ENCODE measurements at regions not wholly inside any gene's neighbourhood (a gene's known extent, or its start where the extent isn't known, plus 50 kb on each side); places are given as distances from the start of the nearest gene placed in this dataset.

GRCh38 chr3:30199855-30200254 lies 406.5 kb upstream of the TGFBR2 start:
- Histone ChIP-seq H3K4me1 (ENCODE audit: insufficient read depth) (no peaks in the 10 kb centered on the region), H3K27me3 (ENCODE audit: insufficient read depth) (no peaks in the 10 kb centered on the region), H3K9me2 (ENCODE audit: insufficient read depth) (no peaks in the 10 kb centered on the region), H3K79me2 (replicated peaks; ENCODE audit: insufficient read depth) (no peaks in the 10 kb centered on the region), H3K4me3 (no peak overlapping the region), H2AFZ (no peak overlapping the region), H3K27ac (ENCODE audit: low read depth) (no peak overlapping the region), H4K20me1 (replicated peaks; ENCODE audit: insufficient read depth) (no peaks in the 10 kb centered on the region), H3F3A (replicated peaks; ENCODE audit: low read depth) (no peaks in the 10 kb centered on the region), H3K4me2 (no peak overlapping the region), H3K36me3 (ENCODE audit: insufficient read depth) (no peaks in the 10 kb centered on the region)
- H3K4me1 Mint-ChIP-seq, result peaks cover 6% of the 10 kb centered on the region
- TF ChIP-seq EZH2phosphoT487 (IDR thresholded peaks at IDR 0.05; ENCODE audit: unreplicated experiment), result no peak
- TF ChIP-seq STAT1 (IDR thresholded peaks at IDR 0.05; ENCODE audit: unreplicated experiment), result no peak
- TF ChIP-seq CTCF (conservative IDR thresholded peaks at IDR 0.05; ENCODE audit: low read depth in 2 of 2), result no peak
- TF ChIP-seq CREB1 (CRISPR knock-in tag; IDR thresholded peaks at IDR 0.05; ENCODE audit: low read depth), result no peak
- no peak for TF ChIP-seq ZNF462 (CRISPR knock-in tag; IDR thresholded peaks at IDR 0.05)
- TF ChIP-seq REST (IDR thresholded peaks at IDR 0.05; ENCODE audit: unreplicated experiment), result no peak
- TF ChIP-seq ETS1 (IDR thresholded peaks at IDR 0.05), result no peak
- no peak for TF ChIP-seq NANOG (IDR thresholded peaks at IDR 0.05; ENCODE audit: borderline replicate concordance)
- TF ChIP-seq POLR2AphosphoS5 (IDR thresholded peaks at IDR 0.05; ENCODE audit: low read depth), result no peak
- TF ChIP-seq ZNF331 (CRISPR knock-in tag; IDR thresholded peaks at IDR 0.05; ENCODE audit: low read depth), result no peak
- TF ChIP-seq JUNB (IDR thresholded peaks at IDR 0.05; ENCODE audit: unreplicated experiment), result no peak
- TF ChIP-seq EZH2 (IDR thresholded peaks at IDR 0.05; ENCODE audit: low read depth, unreplicated experiment), result no peak
- no peak for TF ChIP-seq ZNF114 (CRISPR knock-in tag; IDR thresholded peaks at IDR 0.05)
- DNase-seq (ENCODE audit: low spot score), result no peak
- H3K4me3 Mint-ChIP-seq, result no peak overlapping the region
- peaks cover 4% of the 10 kb centered on the region; the same call in 1 of the 3 replicates for H3K9me3 Mint-ChIP-seq
- peaks cover 2% of the 10 kb centered on the region for H3K27me3 Mint-ChIP-seq (ENCODE audit: insufficient read depth, low read depth, poor library complexity)
- no peaks in the 10 kb centered on the region for H3K36me3 Mint-ChIP-seq (ENCODE audit: low read depth)
- H3K27ac Mint-ChIP-seq, result no peak overlapping the region
- no peak for ATAC-seq

Data from GM23338 (cell line).